Muscle of back (tissue), 3 donors: ENCODE measurements at regions not wholly inside any gene's neighbourhood (a gene's known extent, or its start where the extent isn't known, plus 50 kb on each side); places are given as distances from the start of the nearest gene placed in this dataset.

ENCODE experiments used
- DNase-seq, 3 donors: peaks; one replicate each; pipeline versions ENCODE4 v3.0.0 to v3.0.0-alpha.2; 2013

DNA sequence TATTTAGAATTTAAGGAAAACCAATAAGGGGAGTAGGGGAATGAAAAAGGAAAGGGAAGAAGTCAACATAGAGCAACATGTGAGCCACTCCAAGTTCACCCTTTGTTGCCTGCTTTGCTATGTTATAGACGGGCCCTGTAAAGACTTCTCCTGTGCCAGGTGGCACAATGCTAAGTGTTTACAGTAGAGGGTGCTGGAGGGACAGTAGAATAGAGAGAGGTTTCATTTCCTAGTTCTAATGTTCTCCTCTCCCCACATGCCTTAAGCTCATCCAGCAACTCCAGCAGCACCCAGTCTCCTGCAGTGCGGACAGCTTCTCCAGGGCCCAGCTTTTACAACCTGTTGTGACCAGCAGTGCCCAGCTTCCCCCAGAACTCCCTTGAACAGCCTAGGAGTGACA lies 468.0 kb downstream of the HS3ST3B1 start:
- no peak for DNase-seq

DNA sequence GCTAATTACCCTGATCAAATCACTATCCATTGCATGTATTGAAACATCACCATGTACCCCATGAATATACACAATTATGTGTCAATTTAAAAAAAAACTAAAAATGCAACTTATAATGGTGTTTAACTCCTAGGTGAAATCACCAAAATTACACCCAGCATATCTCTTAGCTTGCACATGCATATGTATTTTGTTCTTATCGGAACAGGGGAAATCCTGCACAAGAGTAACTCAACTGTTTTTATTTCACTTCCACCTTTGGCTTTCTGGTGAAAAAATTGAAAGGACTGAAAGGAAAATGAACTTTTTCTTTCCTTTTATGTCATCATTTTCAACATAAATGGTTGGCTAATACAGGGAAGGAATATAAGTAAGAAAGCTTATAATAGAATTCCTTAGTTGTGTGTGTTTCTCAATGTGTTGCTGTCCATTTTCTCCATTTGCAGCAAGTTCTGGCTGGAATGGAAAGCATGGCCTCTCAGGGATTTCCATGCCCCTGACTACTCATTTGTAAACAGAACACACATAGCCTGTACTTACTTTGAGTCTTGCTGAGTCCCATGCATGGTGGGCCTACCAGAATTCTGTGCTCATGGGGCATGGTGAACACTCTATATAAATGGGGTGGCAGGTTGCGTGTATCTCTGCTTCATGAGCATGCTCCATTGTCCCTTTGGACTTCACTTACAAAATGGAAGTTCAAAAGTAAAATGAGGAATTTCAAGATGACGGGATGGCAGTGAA lies 462.0 kb downstream of the HS3ST3B1 start:
- DNase-seq, result no peak

DNA sequence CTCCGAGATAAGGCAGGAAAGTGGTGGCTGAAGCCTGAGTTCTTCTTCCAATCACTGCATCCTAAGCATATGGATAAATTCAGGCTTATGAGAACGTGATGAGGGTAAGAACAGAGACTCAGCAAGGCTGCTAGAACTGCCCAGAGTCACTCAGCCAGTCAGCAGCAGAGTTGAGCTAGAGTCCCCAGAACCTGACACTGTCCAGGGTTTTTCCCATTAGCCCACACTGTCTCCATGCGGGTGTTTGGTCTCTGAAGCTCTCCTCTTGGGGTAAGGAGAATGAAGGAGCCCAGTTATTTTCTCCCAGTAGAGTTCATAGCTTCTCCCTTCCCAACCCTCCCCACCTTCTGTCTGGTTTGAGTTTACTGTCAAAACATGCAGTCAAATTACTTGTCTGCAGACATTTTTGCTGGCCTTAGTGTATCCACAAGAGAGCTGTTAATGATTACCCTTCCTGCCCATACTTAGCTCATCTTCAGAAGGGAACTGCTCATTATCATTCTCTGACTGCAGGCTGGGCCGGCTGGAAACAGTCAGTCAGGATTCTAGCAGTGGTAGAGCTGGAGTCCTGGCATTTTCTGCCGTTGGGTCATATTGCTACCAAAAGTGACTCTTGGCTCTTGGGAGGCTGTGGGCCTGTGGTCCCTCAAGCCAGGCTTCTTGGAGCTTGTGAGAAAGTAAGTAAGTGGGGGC lies 460.0 kb downstream of the HS3ST3B1 start:
- no peak for DNase-seq

DNA sequence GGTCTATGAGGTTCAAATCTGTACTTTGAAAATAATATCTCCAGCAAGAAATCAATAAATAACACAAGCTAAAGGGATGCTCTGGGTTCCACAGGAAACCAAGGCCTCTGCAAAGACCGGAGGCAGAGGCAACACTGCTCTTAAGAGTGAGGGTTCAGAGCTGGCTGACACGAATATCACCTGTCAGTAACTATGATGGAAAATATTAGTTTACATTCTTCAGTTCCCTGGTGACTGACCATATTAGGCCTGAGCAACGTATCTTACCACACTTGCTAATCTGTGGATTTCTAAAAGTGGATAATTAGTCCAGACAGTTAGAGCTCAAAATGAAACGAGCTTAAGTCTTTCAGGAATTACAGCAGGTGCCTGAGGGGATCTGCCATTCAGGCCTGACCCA lies 459.3 kb downstream of the HS3ST3B1 start:
- no peak for DNase-seq

DNA sequence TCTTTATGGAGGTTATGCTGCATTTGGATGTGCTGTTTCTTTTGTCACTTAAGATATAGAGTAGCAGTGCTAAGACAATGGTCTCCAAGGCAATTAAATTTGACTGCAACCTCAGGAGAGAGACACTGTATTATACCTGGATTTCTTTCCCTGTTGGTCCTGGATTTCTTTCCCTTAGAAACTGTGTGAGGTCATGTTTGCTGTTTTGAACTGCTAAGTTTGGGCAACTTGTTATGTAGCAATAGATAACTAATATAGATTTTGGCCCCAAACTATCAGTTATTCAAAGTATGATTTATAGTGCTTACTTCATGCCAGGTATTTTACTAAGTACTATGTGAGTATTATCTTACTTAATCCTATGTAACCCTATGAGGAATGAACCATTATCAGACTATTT lies 458.4 kb downstream of the HS3ST3B1 start:
- no peak for DNase-seq

DNA sequence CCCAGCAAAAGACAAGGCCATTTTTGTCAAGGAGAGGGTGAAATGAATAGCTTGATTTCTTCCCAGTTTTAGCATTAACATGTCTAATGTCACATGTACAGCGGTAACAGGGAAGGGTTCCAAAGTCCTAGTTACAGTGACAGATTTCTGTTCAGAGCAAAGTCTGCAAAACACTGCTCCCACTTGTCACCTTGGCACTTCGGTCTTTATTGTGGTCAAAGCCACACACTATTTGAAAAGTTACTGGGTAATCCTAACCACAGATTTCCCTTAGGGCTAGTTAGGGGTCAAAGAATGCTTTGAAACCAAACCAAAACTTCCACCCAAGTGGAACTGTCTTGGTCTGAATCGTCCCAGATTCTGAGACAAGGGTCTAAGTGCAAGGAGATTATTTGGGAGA lies 455.6 kb downstream of the HS3ST3B1 start:
- DNase-seq, result no peak

DNA sequence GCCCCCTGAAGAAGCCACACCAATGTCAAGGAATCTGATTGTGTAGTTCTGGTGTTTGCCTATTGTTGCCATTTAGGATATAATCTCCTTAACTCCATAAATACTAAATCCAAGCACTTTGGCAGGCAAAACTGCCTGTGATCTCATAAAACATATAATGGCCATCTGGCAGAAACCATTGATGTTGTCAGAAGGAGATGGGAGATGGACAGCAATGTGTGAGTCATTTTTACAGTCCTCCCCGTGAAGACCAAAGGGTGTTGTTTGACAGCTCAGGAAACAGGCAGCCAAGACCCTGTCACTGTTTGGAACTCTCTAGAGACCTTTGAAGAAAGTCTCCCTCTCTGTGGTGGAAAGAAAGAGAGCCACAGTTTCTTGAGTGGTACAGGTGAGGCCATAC lies 454.1 kb downstream of the HS3ST3B1 start:
- no peak for DNase-seq

DNA sequence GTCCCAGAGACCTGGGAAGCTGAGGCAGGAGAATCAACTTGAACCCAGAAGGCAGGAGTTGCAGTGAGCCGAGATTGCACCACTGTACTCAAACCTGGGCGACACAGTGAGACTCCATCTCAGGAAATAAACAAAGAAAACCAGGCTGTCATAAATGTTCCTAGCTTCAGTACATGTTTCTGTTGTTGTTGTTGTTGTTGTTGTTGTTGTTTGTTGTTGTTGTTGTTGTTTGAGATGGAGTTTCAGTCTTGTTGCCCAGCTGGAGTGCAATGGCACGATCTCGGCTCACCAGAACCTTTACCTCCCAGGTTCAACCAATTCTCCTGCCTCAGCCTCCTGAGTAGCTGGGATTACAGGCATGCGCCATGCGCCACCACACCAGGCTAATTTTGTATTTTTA lies 452.5 kb downstream of the HS3ST3B1 start:
- no peak for DNase-seq

DNA sequence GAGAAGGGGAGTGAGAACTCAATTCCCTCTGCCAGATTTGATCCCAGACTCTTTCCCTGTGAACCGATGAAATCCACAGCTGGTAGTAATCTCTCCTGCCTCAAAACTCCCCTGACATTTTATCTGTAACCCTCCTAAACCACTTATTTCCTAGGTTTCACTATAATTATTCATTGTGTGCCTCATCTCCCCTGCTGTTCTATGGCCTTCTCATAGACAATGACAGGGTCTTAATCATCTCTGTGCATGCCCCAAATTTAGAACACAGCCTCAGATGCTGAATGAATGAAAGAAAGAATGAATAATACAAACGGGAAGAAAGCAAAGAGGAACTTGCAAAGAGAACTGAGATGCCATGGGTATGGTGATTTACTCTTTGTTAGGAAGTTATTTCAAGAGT lies 451.1 kb downstream of the HS3ST3B1 start:
- DNase-seq, result no peak

DNA sequence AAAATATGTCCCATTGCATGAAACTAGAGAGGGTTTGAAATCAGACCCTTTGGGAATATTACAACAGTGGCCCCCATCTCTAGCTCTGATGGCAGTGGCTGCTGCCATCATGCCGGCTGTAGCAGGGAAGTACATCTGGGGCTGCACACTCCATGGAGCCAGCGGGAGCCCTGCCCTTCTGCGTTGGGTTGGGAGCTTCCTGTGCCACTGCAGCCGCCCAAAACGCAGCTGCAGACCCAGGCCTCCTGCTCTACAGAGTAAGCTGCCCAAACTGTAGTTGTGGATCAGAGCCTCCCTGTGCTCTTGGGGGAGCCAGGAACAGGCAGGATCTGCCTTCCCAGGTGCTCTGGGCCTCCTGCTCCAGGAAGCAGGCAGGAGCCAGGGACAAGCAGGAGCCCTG lies 450.0 kb downstream of the HS3ST3B1 start:
- DNase-seq, result no peak

DNA sequence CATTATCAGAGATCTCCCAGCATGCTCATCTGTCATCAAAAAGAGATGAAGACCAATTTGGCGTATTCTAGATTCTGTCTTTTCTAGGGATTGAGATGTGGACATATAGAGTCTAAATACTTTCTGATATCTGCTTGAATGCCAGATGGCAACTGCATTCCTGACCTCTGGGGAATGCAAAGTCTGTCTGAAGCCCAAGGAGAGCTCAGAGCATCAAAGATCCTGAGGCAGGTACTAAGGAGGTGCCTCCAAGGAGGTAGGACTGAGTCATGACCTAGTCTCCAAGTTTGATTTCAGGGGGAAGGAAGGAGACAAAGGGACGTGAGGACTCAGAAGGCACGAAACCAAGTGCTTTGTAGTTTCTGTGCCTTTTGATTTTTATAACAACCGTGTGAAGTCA lies 448.4 kb downstream of the HS3ST3B1 start:
- DNase-seq, result no peak

DNA sequence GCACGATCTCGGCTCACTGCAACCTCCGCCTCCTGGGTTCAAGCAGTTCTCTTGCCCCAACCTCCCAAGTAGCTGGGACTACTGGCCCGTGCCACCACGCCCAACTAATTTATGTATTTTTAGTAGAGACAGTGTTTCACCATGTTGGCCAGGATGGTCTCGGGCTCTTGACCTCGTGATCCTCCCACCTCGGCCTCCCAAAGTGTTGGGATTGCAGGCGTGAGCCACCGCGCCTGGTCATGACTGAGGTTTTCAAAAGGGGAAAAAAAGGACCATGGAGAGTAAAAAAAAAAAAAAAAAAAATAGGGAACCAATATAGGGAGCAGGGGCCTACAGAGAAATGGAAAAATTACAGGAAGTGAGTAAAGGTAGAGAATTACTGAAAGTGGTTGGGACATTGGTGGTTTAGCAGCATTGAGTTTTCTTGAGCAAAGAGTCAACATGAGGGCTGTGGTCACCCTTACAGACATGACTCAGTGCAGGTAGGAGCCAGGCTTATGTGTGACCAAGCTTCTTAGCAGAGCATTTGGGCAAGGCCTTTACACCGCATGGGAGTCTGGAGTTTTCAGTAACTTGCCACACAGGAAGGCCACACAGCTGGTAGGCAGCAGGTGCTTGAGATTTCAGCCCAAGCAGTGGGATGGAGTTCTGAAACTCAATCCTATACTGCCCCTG lies 447.3 kb downstream of the HS3ST3B1 start:
- no peak for DNase-seq

DNA sequence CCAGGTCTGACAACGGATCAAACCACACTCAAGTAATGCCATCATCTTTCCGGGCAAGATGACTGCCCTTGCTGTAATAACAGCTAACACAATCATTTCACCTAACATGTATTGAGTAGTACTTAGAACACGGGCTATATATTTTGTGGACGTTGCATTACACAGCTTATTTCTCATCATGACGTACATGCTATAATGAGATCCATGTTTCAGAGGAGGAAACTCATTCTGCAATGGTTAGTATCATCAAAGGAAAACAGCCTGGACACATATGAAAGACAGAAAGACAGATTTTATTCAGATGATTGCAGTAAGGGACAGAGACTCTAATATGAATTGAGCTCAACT lies 446.7 kb downstream of the HS3ST3B1 start:
- DNase-seq, result peak in 1 of 3 donors; percentile 59

DNA sequence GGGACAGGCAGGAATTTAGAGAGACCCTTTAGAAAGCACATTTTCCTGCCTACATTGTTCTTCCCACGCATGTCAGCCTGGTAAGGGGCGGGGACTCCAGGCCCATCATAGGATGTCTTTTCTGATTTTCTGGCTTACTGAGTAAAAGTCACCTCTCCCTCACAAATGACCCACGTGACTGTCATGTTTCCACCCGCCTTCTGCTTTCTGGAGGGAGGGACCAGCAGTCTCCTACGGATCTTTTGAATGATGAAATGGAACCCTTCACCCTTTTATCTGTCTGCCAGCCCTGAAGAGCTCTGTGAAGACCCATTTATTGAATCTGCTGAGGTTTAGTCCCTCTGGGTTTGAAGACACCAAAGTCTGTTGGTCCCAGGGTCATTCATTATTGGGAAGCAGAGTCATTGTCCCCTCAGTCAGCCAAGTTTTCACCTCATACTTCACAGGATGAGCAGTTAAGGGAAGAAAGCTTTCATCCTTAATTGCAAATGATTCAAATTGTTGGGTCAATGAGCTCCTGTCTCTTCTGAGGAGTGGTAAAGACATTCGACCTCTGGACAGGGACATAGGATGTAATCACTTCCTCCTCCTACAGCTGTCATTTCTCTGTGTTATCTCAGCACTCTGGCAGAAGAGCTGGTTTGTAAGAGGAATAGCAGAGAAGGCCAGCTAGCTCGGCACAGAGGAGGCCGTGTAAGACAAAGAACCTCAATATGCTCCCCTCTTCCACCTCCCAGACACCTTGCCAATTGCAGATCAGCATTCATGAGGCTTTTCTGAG lies 446.1 kb downstream of the HS3ST3B1 start:
- DNase-seq, result no peak

DNA sequence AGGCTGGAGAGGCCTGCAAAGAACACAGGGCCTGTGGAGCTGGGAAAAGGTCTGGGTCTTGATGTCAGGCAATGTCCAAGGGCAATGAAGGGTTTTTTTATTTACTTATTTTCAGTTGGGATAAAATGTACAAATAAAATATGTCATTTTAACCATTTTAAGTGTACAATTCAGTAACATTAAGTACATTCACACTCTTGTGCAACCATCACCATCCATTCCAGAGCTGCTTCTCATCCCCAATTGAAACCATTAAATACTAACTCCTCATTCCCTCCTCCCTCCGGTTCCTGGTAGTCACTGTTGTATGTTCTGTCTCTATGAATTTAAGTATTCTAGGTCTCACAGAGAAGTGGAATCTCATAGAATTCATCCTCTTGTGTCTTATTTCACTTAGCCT lies 444.7 kb downstream of the HS3ST3B1 start:
- no peak for DNase-seq

DNA sequence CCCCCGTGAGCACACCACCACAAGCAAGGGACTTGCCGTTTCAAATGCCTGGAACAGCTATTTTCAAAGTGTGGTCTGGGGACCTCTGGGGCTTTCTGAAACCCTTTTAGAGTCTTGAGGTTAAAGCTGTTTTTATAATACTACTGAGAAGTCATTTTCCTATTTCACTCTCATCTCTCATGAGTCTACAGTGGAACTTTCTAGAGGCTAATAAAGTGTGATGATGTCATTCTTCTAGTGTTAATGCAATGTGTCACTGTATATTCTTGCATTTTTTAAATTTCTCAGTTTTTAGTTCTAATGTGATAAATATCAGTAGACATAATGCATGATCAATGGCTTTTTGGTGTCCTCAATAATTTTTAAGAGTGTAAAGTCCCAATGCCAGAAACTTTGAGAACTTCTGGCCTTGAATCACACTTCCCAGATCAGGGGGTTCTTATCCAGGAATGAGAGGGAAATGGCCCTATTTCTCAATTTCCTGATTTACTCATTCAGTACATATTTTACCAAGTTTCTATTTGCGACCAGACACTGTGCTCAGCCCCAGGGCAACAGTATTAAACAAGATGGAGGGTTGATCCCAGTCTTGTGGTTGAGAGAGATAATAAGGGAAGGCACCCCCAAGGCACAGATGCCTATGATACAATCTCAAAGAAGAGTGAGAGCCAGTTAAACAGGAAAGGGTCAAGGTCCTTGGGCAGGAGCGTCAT lies 444.0 kb downstream of the HS3ST3B1 start:
- no peak for DNase-seq

DNA sequence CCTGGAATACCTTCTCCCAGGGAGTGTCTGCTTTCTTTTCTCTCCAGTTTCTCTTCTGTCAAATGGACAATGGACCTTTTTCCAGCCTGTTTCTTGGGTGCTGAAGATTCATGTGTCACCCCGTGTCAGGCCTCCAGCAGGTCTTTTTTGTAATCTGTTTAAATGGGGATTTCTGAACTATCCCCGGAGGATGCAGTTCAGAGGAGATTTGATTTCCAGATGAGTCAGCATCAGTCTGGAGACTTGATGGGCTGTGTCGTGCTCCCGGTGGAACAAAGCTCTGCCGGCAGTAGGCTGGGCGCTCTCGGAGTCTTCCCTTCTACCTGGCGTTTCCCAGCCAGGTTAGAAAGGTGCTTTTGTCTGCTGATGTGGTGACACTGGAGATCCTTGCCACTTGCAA lies 440.6 kb downstream of the HS3ST3B1 start:
- no peak for DNase-seq

DNA sequence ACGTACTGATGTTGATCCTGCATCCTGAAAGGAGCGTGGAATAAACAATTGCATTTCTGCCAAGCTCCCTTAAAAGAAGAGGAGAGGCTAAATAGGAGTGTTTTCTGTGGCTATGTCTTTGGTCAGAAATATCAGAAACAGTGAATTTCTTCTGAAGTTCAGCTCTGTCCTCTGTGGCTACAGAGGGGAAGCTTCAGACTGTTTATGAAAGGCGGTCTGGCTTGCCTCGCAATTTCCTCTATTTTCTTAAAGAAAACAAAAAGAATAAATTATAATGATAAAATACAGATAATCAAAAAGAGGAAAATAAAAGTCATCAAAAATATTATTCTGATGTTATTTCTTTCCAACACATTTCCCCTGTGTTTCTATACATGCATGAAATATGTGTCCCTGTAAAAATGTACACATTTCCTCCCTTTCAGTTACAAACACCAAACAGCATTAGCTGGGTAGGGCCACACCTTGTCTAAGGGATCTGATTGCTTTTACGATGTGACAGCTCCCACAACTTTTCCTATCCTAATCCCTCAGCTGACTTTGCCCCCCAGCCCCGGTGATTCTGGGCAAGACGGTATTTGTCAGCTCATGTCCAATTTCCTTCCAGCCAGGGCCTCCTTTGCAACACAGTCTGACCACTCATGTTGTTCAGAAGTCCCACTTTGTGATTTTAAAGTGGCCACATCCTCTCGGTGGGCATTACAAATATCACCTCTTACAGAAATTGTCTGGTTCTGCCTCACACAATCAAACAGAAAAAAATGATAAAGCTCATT lies 439.0 kb downstream of the HS3ST3B1 start:
- DNase-seq, result no peak

DNA sequence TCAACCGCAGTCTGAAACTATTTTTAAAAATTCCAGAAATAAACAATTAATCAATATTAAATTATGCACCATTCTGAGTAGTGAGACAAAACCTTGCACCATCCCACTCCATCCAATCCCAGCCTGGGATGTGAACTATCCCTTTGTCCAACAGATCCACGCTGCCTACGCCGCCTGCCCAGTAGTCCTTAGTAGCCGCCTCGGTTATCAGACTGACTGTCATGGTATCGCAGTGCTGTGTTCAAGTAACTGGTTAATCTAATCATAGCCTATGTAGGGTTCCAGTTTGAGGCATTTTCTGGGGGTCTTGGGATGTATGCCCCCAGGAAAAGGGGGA lies 437.7 kb downstream of the HS3ST3B1 start:
- no peak for DNase-seq

DNA sequence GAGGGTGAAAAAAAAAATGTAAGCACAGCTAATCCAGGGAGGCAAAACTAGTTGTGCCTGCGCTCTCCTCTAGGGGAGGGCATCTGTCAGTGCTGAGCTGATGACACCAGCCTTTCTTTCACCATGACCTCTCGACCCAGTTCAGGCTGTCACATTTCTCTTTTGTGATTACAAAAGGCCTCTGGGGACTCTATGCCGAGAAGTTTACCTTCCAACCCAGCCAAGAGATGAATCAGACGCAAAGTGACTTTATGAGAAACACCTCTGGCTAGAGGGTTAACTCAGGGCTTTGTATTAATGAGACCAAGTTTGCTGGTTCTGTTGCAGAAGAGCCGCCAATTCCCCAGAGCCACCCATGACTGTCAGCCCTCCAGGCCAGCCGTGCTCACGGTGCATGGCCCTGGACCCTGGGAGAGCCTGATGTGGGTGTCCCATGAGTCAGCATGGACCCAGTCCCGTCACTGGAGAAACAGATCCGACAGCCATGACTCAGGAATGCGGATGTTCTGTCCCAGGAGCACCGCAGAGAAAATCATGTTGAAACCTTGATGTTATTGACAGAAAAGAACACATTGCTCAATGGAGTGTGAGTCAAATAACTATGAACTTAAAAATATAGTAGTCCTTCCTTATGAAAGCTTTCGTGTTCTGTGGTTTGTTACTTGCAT lies 437.2 kb downstream of the HS3ST3B1 start:
- peak in 2 of 3 donors; percentile 15 to 96 for DNase-seq

DNA sequence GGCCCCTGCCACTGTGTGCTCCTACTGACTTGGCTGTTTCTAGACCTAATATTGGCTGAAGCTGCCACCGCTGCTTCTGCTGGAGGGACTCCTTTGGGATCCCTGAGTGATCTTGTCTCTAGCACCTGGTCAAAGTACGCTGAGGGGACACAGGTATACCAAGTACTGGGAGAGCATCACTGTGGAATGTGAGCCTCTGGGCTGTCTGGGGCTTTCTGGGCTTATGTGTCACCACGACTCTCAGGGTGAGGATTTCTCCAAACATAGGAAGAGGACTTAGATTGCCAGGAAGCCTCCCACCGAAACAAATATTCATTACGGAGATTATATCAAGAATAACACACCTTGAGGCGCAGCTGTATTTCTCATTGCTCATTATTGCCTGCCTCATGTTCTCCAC lies 435.8 kb downstream of the HS3ST3B1 start:
- DNase-seq, result no peak
